ENCODE measurements at regions not wholly inside any gene's neighbourhood (a gene's known extent, or its start where the extent isn't known, plus 50 kb on each side); places are given as distances from the start of the nearest gene placed in this dataset.

DNA sequence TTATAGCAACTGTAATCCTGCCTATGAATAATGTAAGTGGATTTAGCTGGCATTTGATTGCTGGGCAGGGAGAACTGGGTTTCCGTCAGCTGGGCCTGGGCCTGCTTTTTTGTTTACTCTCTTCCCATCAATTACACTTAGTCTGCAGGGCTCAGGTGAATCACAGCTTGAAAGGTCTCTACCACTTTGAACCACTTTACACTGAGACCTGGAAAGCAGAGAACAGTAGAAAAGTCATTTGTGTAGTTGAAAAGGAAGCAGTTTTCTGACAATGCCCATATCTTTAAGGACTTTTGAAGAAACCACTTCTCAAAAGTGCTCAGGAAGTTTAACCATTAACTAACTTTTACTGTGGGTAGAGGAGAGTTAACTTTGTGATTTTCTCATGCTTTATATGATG lies 315.4 kb upstream of the SASH1 start:
- H3K27me3 ChIP-seq (ENCODE audit: control insufficient read depth in 1 of 2, insufficient read depth in 2 of 2, low read length in 2 of 2) = no peaks in the 10 kb centered on the region
- no peaks in the 10 kb centered on the region for H3K4me1 Mint-ChIP-seq (ENCODE audit: low read depth)
- intact Hi-C loops (cut with DNase I, micrococcal nuclease) = no loop called here

DNA sequence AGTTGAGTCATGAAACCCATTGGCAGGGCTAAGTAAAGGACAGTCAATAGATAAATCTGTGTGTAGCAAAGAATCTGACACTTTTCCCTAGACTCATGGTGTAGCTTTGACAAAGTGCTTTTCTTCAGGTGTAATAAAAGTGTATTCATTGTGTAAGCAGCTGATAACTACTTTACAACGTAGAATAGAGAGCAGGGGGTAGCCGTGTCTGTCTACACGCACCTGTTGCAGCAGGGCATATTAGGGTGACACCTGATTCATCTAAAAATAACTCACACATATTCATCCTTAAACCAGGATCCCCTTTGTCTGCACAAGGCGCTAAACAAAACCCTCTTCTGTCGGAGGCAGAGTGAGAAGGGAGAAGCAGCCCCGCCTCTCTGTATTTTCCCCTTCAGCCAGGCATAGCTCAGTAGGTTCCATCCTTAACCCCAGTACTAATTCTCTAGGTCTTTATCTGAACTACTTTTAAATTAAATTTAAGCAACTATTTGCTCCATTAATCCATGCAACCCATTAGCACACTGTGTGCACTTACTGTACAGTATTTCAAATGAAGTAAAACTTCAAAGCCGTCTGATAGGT lies 306.7 kb upstream of the SASH1 start:
- TF ChIP-seq, protein P1, sequence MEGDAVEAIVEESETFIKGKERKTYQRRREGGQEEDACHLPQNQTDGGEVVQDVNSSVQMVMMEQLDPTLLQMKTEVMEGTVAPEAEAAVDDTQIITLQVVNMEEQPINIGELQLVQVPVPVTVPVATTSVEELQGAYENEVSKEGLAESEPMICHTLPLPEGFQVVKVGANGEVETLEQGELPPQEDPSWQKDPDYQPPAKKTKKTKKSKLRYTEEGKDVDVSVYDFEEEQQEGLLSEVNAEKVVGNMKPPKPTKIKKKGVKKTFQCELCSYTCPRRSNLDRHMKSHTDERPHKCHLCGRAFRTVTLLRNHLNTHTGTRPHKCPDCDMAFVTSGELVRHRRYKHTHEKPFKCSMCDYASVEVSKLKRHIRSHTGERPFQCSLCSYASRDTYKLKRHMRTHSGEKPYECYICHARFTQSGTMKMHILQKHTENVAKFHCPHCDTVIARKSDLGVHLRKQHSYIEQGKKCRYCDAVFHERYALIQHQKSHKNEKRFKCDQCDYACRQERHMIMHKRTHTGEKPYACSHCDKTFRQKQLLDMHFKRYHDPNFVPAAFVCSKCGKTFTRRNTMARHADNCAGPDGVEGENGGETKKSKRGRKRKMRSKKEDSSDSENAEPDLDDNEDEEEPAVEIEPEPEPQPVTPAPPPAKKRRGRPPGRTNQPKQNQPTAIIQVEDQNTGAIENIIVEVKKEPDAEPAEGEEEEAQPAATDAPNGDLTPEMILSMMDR (IDR thresholded peaks at IDR 0.05) = no peak
- Mint-ChIP-seq H3K4me1 (ENCODE audit: low read depth) (no peaks in the 10 kb centered on the region), H3K9me3 (no peaks in the 10 kb centered on the region), H3K4me3 (no peak overlapping the region), H3K36me3 (ENCODE audit: low read depth) (no peaks in the 10 kb centered on the region), H3K27ac (no peak overlapping the region), H3K27me3 (no peaks in the 10 kb centered on the region)
- intact Hi-C loops (cut with DNase I, micrococcal nuclease) = no loop called here
- Histone ChIP-seq H3K27ac (ENCODE audit: low read depth in 1 of 2, low read length in 2 of 2) (no peak overlapping the region), H3K4me1 (ENCODE audit: insufficient read depth, low read length) (no peaks in the 10 kb centered on the region), H3K36me3 (ENCODE audit: insufficient read depth, low read length) (no peaks in the 10 kb centered on the region), H3K27me3 (ENCODE audit: control insufficient read depth in 1 of 2, insufficient read depth in 2 of 2, low read length in 2 of 2) (no peaks in the 10 kb centered on the region), H3K4me3 (ENCODE audit: low read length) (no peak overlapping the region), H3K9me3 (ENCODE audit: control insufficient read depth in 1 of 2, insufficient read depth in 1 of 2, low read length in 2 of 2) (no peaks in the 10 kb centered on the region)
- CTCF ChIA-PET = no interaction called here
- DNase-seq (no peak), ATAC-seq (ENCODE audit: poor library complexity) (no peak)
- POLR2A ChIA-PET = no interaction called here

More for the DNA sequence above, 315.4 kb upstream of the SASH1 start:
- TF ChIP-seq, protein P1 (IDR thresholded peaks at IDR 0.05) = no peak
- no peaks in the 10 kb centered on the region for H3K27me3 Mint-ChIP-seq
- CTCF ChIA-PET = no interaction called here
- H3K4me3 ChIP-seq (ENCODE audit: low read length) = no peak overlapping the region
- H3K27ac ChIP-seq (ENCODE audit: low read depth in 1 of 2, low read length in 2 of 2) = no peak overlapping the region
- no peaks in the 10 kb centered on the region for H3K36me3 ChIP-seq (ENCODE audit: insufficient read depth, low read length)
- no peak overlapping the region for H3K4me3 Mint-ChIP-seq
- H3K9me3 Mint-ChIP-seq = peaks cover 14% of the 10 kb centered on the region
- no peaks in the 10 kb centered on the region for H3K36me3 Mint-ChIP-seq (ENCODE audit: low read depth)
- H3K4me1 ChIP-seq (ENCODE audit: insufficient read depth, low read length) = no peaks in the 10 kb centered on the region
- ATAC-seq (ENCODE audit: poor library complexity) (no peak), DNase-seq (no peak)
- H3K27ac Mint-ChIP-seq = no peak overlapping the region
- H3K9me3 ChIP-seq (ENCODE audit: control insufficient read depth in 1 of 2, insufficient read depth in 1 of 2, low read length in 2 of 2) = no peaks in the 10 kb centered on the region
- POLR2A ChIA-PET = no interaction called here

DNA sequence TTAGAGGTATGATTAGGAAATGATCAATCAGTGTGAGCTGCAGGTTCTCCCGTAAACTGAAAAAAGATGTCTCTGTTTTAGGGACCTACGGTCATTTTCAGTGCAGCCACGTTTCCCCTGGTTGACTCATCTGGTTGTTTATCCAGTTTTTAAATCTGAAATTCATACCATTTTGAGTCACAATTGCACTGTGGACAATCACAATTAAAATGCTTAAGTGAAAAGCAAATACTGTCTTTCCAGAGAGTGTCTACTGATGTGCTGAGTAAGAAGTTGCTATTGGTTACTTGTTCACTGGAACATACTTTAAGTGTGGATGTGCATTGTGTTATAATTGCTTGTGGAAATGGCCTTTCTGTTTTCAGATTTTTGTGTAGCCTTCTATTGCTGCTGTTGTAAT lies 305.1 kb upstream of the SASH1 start:
- H3K27ac Mint-ChIP-seq = no peak overlapping the region

More for the DNA sequence above, 305.1 kb upstream of the SASH1 start:
- no peaks in the 10 kb centered on the region for H3K4me1 Mint-ChIP-seq (ENCODE audit: low read depth)
- TF ChIP-seq, protein P1 (IDR thresholded peaks at IDR 0.05) = no peak
- no peak for DNase-seq
- POLR2A ChIA-PET = no interaction called here
- no peak for ATAC-seq (ENCODE audit: poor library complexity)
- Histone ChIP-seq H3K9me3 (ENCODE audit: control insufficient read depth in 1 of 2, insufficient read depth in 1 of 2, low read length in 2 of 2) (no peaks in the 10 kb centered on the region), H3K4me3 (ENCODE audit: low read length) (no peak overlapping the region), H3K27me3 (ENCODE audit: control insufficient read depth in 1 of 2, insufficient read depth in 2 of 2, low read length in 2 of 2) (no peaks in the 10 kb centered on the region), H3K36me3 (ENCODE audit: insufficient read depth, low read length) (no peaks in the 10 kb centered on the region), H3K27ac (ENCODE audit: low read depth in 1 of 2, low read length in 2 of 2) (no peak overlapping the region), H3K4me1 (ENCODE audit: insufficient read depth, low read length) (no peaks in the 10 kb centered on the region)
- H3K9me3 Mint-ChIP-seq = no peaks in the 10 kb centered on the region
- no peaks in the 10 kb centered on the region for H3K27me3 Mint-ChIP-seq
- CTCF ChIA-PET = no interaction called here
- no peaks in the 10 kb centered on the region for H3K36me3 Mint-ChIP-seq (ENCODE audit: low read depth)
- intact Hi-C loops (cut with DNase I, micrococcal nuclease) = no loop called here
- no peak overlapping the region for H3K4me3 Mint-ChIP-seq

Measured in CD4-positive, alpha-beta T cell (primary cell).